ENCODE measurements at regions not wholly inside any gene's neighbourhood (a gene's known extent, or its start where the extent isn't known, plus 50 kb on each side); places are given as distances from the start of the nearest gene placed in this dataset.

DNA sequence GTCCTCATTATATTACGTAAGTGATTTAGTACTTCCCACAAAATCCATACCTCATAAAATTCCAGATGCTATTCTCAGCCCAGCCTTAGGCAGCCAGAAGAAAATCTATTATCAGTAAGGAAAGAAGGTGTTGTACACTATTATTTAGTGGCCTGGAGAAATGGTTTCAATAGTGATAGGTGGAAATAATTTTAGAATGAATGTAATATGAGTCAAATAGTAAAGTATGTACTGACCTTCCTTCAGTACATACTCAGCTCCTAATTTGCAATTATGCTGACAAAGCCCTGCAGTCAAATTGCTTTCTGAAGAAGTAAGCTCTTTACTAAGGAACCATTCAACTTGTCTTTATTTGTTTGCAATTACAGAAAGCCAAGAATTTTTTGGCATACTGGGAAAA is 409.2 kb downstream of the HTR1A start:
- TF ChIP-seq, protein P1, sequence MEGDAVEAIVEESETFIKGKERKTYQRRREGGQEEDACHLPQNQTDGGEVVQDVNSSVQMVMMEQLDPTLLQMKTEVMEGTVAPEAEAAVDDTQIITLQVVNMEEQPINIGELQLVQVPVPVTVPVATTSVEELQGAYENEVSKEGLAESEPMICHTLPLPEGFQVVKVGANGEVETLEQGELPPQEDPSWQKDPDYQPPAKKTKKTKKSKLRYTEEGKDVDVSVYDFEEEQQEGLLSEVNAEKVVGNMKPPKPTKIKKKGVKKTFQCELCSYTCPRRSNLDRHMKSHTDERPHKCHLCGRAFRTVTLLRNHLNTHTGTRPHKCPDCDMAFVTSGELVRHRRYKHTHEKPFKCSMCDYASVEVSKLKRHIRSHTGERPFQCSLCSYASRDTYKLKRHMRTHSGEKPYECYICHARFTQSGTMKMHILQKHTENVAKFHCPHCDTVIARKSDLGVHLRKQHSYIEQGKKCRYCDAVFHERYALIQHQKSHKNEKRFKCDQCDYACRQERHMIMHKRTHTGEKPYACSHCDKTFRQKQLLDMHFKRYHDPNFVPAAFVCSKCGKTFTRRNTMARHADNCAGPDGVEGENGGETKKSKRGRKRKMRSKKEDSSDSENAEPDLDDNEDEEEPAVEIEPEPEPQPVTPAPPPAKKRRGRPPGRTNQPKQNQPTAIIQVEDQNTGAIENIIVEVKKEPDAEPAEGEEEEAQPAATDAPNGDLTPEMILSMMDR (IDR thresholded peaks at IDR 0.05): no peak
- TF ChIP-seq ZFX (IDR thresholded peaks at IDR 0.05; ENCODE audit: borderline replicate concordance): no peak

Measured in 22Rv1 (cell line).